Breast epithelium (tissue), 4 donors: ENCODE measurements at regions not wholly inside any gene's neighbourhood (a gene's known extent, or its start where the extent isn't known, plus 50 kb on each side); places are given as distances from the start of the nearest gene placed in this dataset.
A peak's percentile ranks its signal among the peaks of the same experiment; 100 is the strongest.

Experiments used
- DNase-seq, 2 donors: peaks; one replicate each; pipeline ENCODE4 v3.0.0-alpha.2; 2019; ENCODE audit warnings: low spot score in 2 of 2
- H3K27ac ChIP-seq, 2 donors: fragments of 200-600 bp; sonication (generic) in 1 of 2; one replicate each; pipeline ENCODE4 v1.5.1; 2016 to 2019; ENCODE audit warnings: mild to moderate bottlenecking in 1 of 2
- H3K27me3 ChIP-seq, 2 donors: fragments of 200-600 bp; sonication (generic) in 1 of 2; one replicate each; pipeline versions ENCODE4 v1.5.1 to v1.6.0; 2017 to 2019; ENCODE audit warnings: control low read depth in 1 of 2, mild to moderate bottlenecking in 1 of 2
- H3K36me3 ChIP-seq: fragments of 200-600 bp; one replicate; pipeline ENCODE4 v1.5.1; 2019
- H3K4me1 ChIP-seq, 2 donors: fragments of 200-600 bp; sonication (generic); one replicate each; pipeline ENCODE4 v1.5.1; 2016 to 2019; ENCODE audit warnings: control low read depth in 1 of 2
- H3K4me3 ChIP-seq, 3 donors: fragments of 200-600 bp; sonication (generic); 1 replicate in 2 of 3; 2 replicates in 1 of 3; pipeline ENCODE4 v1.5.1; 2016 to 2019; ENCODE audit warnings: mild to moderate bottlenecking in 3 of 3, moderate library complexity in 2 of 3
- H3K9me3 ChIP-seq, 2 donors: fragments of 200-600 bp; sonication (generic) in 1 of 2; one replicate each; pipeline ENCODE4 v1.5.1; 2016 to 2019; ENCODE audit warnings: control low read depth in 1 of 2
- POLR2A ChIP-seq: fragments of 450-650 bp; IDR thresholded peaks from one replicate; pipeline ENCODE4 v1.6.1; 2016; ENCODE audit warnings: antibody characterized with exemption, mild to moderate bottlenecking, moderate library complexity
- POLR2AphosphoS5 ChIP-seq, 3 donors: sonication (generic); formaldehyde crosslinking; IDR thresholded peaks; one replicate each; pipeline ENCODE4 v1.6.1; 2017; ENCODE audit warnings: antibody characterized with exemption in 3 of 3
- intact Hi-C: fragments of 100-400 bp; cut with DNase I; formaldehyde crosslinking; loops from one replicate; pipeline ENCODE4 v1.15.1; 2023; ENCODE audit warnings: low total_unique reads
- TF ChIP-seq, protein P1 (sequence below), 3 donors: fragments of 450-650 bp; IDR thresholded peaks; one replicate each; pipeline ENCODE4 v1.5.1; 2016 to 2017; ENCODE audit warnings: antibody characterized with exemption in 3 of 3, mild to moderate bottlenecking in 3 of 3, moderate library complexity in 3 of 3

DNA sequence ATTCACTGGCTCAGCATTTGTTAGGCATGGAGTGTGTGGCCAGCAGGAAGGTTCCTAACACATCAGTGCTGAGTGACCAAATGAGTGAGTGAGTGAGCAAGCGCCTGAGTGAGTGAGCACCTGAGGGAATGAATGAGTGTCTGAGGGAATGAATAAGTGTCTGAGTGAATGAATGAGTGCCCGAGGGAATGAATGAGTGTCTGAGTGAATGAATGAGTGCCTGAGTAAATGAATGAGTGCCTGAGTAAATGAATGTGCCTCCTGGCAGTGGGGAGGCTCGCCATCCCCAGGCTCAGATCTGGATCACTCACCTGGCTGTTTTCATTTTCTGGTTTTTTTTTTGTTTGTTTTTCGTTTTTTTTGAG lies 52.1 kb upstream of the TCF20 start:
- Histone ChIP-seq H3K9me3 (no peaks in the 10 kb centered on the region), H3K4me1 (peaks cover 4 to 15% of the 10 kb centered on the region in 2 donors), H3K27ac (peak overlapping the region; percentile 68 to 74), H3K27me3 (no peaks in the 10 kb centered on the region), H3K36me3 (no peaks in the 10 kb centered on the region), H3K4me3 (no peak overlapping the region)
- no peak for DNase-seq
- TF ChIP-seq, protein P1, sequence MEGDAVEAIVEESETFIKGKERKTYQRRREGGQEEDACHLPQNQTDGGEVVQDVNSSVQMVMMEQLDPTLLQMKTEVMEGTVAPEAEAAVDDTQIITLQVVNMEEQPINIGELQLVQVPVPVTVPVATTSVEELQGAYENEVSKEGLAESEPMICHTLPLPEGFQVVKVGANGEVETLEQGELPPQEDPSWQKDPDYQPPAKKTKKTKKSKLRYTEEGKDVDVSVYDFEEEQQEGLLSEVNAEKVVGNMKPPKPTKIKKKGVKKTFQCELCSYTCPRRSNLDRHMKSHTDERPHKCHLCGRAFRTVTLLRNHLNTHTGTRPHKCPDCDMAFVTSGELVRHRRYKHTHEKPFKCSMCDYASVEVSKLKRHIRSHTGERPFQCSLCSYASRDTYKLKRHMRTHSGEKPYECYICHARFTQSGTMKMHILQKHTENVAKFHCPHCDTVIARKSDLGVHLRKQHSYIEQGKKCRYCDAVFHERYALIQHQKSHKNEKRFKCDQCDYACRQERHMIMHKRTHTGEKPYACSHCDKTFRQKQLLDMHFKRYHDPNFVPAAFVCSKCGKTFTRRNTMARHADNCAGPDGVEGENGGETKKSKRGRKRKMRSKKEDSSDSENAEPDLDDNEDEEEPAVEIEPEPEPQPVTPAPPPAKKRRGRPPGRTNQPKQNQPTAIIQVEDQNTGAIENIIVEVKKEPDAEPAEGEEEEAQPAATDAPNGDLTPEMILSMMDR (IDR thresholded peaks at IDR 0.05) = no peak
- TF ChIP-seq POLR2A (no peak), POLR2AphosphoS5 (IDR thresholded peaks at IDR 0.05) (no peak)
- intact Hi-C loops = no loop called here

DNA sequence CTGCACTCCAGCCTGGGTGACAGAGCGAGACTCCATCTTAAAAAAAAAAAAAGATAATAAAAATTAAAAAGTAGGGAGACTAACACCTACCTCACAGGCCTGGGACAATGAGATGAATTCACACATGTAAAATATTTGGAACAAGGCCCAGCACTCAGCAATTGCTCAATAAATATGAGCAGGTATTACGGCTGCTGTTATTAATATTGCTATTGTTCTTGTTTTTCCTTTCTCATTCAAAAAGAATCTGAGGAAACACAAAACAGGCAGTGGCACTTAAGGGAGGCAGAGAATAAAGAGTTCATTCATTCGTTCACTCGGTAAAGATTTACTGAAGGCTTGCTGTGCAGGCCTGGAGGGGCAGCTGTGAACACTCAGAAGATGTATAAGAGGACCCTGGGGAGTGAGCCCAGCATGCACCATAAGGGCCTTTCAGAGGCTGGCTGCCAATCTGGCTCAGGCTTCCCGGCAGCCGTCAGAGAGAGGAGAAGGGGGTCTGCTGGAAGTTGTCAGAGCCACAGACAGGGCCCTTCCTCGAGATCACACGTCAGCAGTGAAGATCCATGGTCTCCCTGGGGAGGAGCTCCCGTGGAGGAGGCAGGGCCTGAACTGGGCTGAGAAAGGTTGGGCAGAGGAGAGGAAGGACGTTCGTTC lies 51.6 kb upstream of the TCF20 start:
- peak overlapping the region; percentile 68 to 74 for H3K27ac ChIP-seq
- TF ChIP-seq POLR2A (no peak), POLR2AphosphoS5 (IDR thresholded peaks at IDR 0.05) (no peak)
- TF ChIP-seq, protein P1 (IDR thresholded peaks at IDR 0.05) = no peak
- intact Hi-C loops = no loop called here
- no peak for DNase-seq
- H3K9me3 ChIP-seq = no peaks in the 10 kb centered on the region
- peaks cover 8 to 19% of the 10 kb centered on the region in 2 donors for H3K4me1 ChIP-seq
- H3K27me3 ChIP-seq = no peaks in the 10 kb centered on the region
- no peaks in the 10 kb centered on the region for H3K36me3 ChIP-seq
- no peak overlapping the region for H3K4me3 ChIP-seq

DNA sequence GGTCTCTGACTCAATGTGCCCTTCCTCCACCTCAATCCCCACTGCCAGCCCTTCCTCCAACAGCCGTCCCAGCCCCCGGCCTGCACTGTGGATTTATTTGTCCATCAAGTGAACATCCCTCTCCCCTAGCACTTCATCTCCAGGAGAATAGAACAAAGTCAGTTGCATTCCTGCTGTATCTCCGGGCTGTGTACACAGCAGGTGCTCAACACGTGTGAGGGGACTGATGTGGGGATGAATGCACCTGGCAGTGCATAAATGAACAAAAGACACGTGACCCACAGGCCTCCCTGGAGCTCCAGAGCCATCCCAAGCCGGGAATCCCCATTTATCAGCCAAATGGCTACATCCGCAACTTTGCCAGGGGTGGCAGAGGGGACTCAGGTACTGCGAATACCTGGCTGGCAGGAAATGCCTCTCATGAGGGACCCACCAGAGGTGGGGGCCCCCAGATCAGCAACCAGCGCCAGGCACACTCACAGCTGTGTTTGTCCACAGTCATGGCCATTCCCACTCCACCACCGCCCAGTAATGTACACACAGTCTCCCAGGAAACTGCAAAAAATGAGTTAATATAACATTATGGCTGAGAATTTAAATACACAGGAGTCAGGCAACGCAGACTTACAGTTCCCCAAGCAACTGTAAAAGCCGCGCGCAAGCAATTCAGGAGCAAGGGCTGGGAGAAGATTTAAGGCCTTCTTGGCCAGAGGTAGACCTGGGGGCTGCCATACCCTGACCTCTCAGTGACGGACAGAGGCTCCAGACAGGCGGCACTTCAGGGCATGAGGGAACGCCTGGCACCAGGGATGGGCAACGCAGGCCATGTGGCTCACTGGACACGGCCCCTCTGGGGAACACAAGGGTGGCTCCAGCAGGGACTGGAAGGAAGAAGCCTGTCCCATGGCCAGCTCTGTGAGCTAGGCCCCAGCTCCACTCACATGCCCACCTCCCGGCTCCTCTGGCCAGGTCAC lies 50.3 kb upstream of the TCF20 start:
- Histone ChIP-seq H3K36me3 (no peaks in the 10 kb centered on the region), H3K27me3 (no peaks in the 10 kb centered on the region), H3K4me3 (no peak overlapping the region), H3K27ac (peak overlapping the region in 1 of 2 donors; percentile 84), H3K9me3 (no peaks in the 10 kb centered on the region), H3K4me1 (peaks cover 8 to 24% of the 10 kb centered on the region in 2 donors)
- DNase-seq = no peak
- intact Hi-C loops = no loop called here
- TF ChIP-seq, protein P1 (IDR thresholded peaks at IDR 0.05) = no peak
- no peak for TF ChIP-seq POLR2A
- no peak for TF ChIP-seq POLR2AphosphoS5 (IDR thresholded peaks at IDR 0.05)
